ENCODE measurements at regions not wholly inside any gene's neighbourhood (a gene's known extent, or its start where the extent isn't known, plus 50 kb on each side); places are given as distances from the start of the nearest gene placed in this dataset.

GRCh38 chr1:173409613-173410012, 67.5 kb upstream of the PRDX6 start:
- TF ChIP-seq, protein P1, sequence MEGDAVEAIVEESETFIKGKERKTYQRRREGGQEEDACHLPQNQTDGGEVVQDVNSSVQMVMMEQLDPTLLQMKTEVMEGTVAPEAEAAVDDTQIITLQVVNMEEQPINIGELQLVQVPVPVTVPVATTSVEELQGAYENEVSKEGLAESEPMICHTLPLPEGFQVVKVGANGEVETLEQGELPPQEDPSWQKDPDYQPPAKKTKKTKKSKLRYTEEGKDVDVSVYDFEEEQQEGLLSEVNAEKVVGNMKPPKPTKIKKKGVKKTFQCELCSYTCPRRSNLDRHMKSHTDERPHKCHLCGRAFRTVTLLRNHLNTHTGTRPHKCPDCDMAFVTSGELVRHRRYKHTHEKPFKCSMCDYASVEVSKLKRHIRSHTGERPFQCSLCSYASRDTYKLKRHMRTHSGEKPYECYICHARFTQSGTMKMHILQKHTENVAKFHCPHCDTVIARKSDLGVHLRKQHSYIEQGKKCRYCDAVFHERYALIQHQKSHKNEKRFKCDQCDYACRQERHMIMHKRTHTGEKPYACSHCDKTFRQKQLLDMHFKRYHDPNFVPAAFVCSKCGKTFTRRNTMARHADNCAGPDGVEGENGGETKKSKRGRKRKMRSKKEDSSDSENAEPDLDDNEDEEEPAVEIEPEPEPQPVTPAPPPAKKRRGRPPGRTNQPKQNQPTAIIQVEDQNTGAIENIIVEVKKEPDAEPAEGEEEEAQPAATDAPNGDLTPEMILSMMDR (IDR thresholded peaks at IDR 0.05) = no peak
- TF ChIP-seq POLR2AphosphoS5 (IDR thresholded peaks at IDR 0.05) (no peak), EP300 (IDR thresholded peaks at IDR 0.05) (no peak), POLR2A (IDR thresholded peaks at IDR 0.05) (no peak)

All from upper lobe of left lung (tissue), 4 donors.